Panc1 (cell line): ENCODE measurements at regions not wholly inside any gene's neighbourhood (a gene's known extent, or its start where the extent isn't known, plus 50 kb on each side); places are given as distances from the start of the nearest gene placed in this dataset.

Experiments
- SIN3A ChIP-seq: IDR thresholded peaks from 2 replicates; pipeline ENCODE4 v1.6.1; 2012; ENCODE audit warnings: low read depth, mild to moderate bottlenecking, low read length, moderate library complexity, borderline replicate concordance; ENCODE audit not compliant: insufficient read depth
- TF ChIP-seq, protein P1 (sequence below): fragments of 450-650 bp; IDR thresholded peaks from 2 replicates; pipeline ENCODE4 v1.5.1; 2017; ENCODE audit warnings: mild to moderate bottlenecking
- TF ChIP-seq, protein P2 (sequence below), 2 experiments: IDR thresholded peaks; 2 replicates each; pipeline ENCODE4 v1.6.1; 2011 to 2012; ENCODE audit warnings: low read depth in 2 of 2, control low read depth in 1 of 2, low read length in 1 of 2, mild to moderate bottlenecking in 1 of 2, moderate library complexity in 1 of 2; ENCODE audit not compliant: insufficient read depth in 1 of 2

DNA sequence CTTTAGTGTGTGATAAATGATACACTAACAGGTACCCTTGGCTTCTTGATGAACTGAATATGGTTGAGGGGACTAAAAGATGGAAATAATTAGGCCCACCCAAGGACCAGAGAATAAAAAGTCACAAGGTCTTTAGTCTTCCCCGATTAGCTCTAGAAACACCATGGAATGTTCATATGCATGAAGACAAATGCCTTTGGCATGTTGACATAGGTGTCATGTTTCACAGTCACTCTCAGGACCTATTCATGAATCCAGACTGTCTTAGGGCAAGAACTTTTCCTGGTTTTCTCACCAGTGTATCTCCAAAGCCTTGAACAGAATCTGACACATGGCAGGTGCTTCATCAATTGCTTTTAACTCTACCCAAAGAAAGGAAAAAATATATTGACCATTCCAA, 412.8 kb downstream of the AJAP1 start:
- TF ChIP-seq, protein P1, sequence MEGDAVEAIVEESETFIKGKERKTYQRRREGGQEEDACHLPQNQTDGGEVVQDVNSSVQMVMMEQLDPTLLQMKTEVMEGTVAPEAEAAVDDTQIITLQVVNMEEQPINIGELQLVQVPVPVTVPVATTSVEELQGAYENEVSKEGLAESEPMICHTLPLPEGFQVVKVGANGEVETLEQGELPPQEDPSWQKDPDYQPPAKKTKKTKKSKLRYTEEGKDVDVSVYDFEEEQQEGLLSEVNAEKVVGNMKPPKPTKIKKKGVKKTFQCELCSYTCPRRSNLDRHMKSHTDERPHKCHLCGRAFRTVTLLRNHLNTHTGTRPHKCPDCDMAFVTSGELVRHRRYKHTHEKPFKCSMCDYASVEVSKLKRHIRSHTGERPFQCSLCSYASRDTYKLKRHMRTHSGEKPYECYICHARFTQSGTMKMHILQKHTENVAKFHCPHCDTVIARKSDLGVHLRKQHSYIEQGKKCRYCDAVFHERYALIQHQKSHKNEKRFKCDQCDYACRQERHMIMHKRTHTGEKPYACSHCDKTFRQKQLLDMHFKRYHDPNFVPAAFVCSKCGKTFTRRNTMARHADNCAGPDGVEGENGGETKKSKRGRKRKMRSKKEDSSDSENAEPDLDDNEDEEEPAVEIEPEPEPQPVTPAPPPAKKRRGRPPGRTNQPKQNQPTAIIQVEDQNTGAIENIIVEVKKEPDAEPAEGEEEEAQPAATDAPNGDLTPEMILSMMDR = no peak
- TF ChIP-seq, protein P2, sequence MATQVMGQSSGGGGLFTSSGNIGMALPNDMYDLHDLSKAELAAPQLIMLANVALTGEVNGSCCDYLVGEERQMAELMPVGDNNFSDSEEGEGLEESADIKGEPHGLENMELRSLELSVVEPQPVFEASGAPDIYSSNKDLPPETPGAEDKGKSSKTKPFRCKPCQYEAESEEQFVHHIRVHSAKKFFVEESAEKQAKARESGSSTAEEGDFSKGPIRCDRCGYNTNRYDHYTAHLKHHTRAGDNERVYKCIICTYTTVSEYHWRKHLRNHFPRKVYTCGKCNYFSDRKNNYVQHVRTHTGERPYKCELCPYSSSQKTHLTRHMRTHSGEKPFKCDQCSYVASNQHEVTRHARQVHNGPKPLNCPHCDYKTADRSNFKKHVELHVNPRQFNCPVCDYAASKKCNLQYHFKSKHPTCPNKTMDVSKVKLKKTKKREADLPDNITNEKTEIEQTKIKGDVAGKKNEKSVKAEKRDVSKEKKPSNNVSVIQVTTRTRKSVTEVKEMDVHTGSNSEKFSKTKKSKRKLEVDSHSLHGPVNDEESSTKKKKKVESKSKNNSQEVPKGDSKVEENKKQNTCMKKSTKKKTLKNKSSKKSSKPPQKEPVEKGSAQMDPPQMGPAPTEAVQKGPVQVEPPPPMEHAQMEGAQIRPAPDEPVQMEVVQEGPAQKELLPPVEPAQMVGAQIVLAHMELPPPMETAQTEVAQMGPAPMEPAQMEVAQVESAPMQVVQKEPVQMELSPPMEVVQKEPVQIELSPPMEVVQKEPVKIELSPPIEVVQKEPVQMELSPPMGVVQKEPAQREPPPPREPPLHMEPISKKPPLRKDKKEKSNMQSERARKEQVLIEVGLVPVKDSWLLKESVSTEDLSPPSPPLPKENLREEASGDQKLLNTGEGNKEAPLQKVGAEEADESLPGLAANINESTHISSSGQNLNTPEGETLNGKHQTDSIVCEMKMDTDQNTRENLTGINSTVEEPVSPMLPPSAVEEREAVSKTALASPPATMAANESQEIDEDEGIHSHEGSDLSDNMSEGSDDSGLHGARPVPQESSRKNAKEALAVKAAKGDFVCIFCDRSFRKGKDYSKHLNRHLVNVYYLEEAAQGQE (IDR thresholded peaks at IDR 0.05; ENCODE audit: insufficient read depth in 1 of 2, low read depth in 2 of 2, low read length in 1 of 2) = no peak
- TF ChIP-seq SIN3A = no peak
